HL-60 (cell line): ENCODE measurements at regions not wholly inside any gene's neighbourhood (a gene's known extent, or its start where the extent isn't known, plus 50 kb on each side); places are given as distances from the start of the nearest gene placed in this dataset.

Experiments used
- CTCF ChIP-seq: IDR thresholded peaks from one replicate; pipeline ENCODE4 v1.5.1; 2011; ENCODE audit warnings: low read length, control low read depth, inconsistent platforms; ENCODE audit not compliant: insufficient read depth
- POLR2AphosphoS5 ChIP-seq: IDR thresholded peaks from 2 replicates; pipeline ENCODE4 v1.6.1; 2012; ENCODE audit warnings: low read depth

GRCh38 chr19:30068528-30069395 is 126.7 kb downstream of the URI1 start:
- TF ChIP-seq CTCF (no peak), POLR2AphosphoS5 (no peak)
